Uterus (tissue), 2 donors: ENCODE measurements at regions not wholly inside any gene's neighbourhood (a gene's known extent, or its start where the extent isn't known, plus 50 kb on each side); places are given as distances from the start of the nearest gene placed in this dataset.

ENCODE experiments used
- CTCF ChIP-seq, 4 experiments: fragments of 200-600 bp in 2 of 4; fragments of 450-650 bp in 2 of 4; sonication (generic) in 2 of 4; IDR thresholded peaks; one replicate each; pipeline ENCODE4 v1.5.1; 2016 to 2019; ENCODE audit warnings: antibody characterized with exemption in 4 of 4, mild to moderate bottlenecking in 2 of 4, moderate library complexity in 1 of 4
- POLR2A ChIP-seq, 2 donors: fragments of 450-650 bp; IDR thresholded peaks; one replicate each; pipeline ENCODE4 v1.6.1; 2016; ENCODE audit warnings: antibody characterized with exemption in 2 of 2, mild to moderate bottlenecking in 1 of 2, moderate library complexity in 1 of 2

- TF ChIP-seq CTCF (IDR thresholded peaks at IDR 0.05) (no peak), POLR2A (IDR thresholded peaks at IDR 0.05) (no peak)
These were observed 284.1 kb downstream of the ZBBX start for GRCh38 chr3:167095976-167096375.
